NCI-H2227 (cell line): ENCODE measurements at regions not wholly inside any gene's neighbourhood (a gene's known extent, or its start where the extent isn't known, plus 50 kb on each side); places are given as distances from the start of the nearest gene placed in this dataset.

Experiments used
- DNase-seq: peaks from one replicate; lab custom pipeline; 2025; ENCODE audit not compliant: unreplicated experiment; lab: John Stamatoyannopoulos, UW

GRCh38 chr6:95240514-95240913, 336.8 kb upstream of the MANEA start:
- no peak for DNase-seq

GRCh38 chr6:95242560-95242959, 334.8 kb upstream of the MANEA start:
- no peak for DNase-seq

- no peak for DNase-seq
Observed at GRCh38 chr6:95243053-95243452, 334.3 kb upstream of the MANEA start.

GRCh38 chr6:95244751-95245150, 332.6 kb upstream of the MANEA start:
- DNase-seq, result no peak

- peak; percentile 17 for DNase-seq
Observed at GRCh38 chr6:95248499-95248898, 328.8 kb upstream of the MANEA start.

- no peak for DNase-seq
Observed at GRCh38 chr6:95249175-95249574, 328.2 kb upstream of the MANEA start.

- no peak for DNase-seq
Observed at GRCh38 chr6:95249661-95250060, 327.7 kb upstream of the MANEA start.

GRCh38 chr6:95263840-95264239, 313.5 kb upstream of the MANEA start:
- no peak for DNase-seq

GRCh38 chr6:95266537-95267258, 310.6 kb upstream of the MANEA start:
- DNase-seq, result no peak

GRCh38 chr6:95274686-95275235, 302.6 kb upstream of the MANEA start:
- DNase-seq, result no peak

- DNase-seq, result no peak
Observed at GRCh38 chr6:95279616-95280015, 297.7 kb upstream of the MANEA start.

- DNase-seq, result peak; percentile 4
Observed at GRCh38 chr6:95280686-95281273, 296.6 kb upstream of the MANEA start.

GRCh38 chr6:95285881-95286280, 291.5 kb upstream of the MANEA start:
- no peak for DNase-seq

GRCh38 chr6:95286874-95287273, 290.5 kb upstream of the MANEA start:
- no peak for DNase-seq

GRCh38 chr6:95288251-95288650, 289.1 kb upstream of the MANEA start:
- DNase-seq, result no peak

GRCh38 chr6:95292011-95292410, 285.3 kb upstream of the MANEA start:
- DNase-seq, result no peak

GRCh38 chr6:95293257-95293656, 284.1 kb upstream of the MANEA start:
- DNase-seq, result no peak

GRCh38 chr6:95294043-95294442, 283.3 kb upstream of the MANEA start:
- DNase-seq, result no peak

GRCh38 chr6:95309545-95309944, 267.8 kb upstream of the MANEA start:
- no peak for DNase-seq

- no peak for DNase-seq
Observed at GRCh38 chr6:95318137-95318536, 259.2 kb upstream of the MANEA start.

- DNase-seq, result no peak
Observed at GRCh38 chr6:95321126-95321525, 256.2 kb upstream of the MANEA start.

GRCh38 chr6:95325916-95326315, 251.4 kb upstream of the MANEA start:
- DNase-seq, result no peak

- DNase-seq, result no peak
Observed at GRCh38 chr6:95328231-95328630, 249.1 kb upstream of the MANEA start.
